AG09309 (cell line): ENCODE measurements at regions not wholly inside any gene's neighbourhood (a gene's known extent, or its start where the extent isn't known, plus 50 kb on each side); places are given as distances from the start of the nearest gene placed in this dataset.

Experiments
- DNase-seq: peaks from one replicate; pipeline ENCODE4 v3.0.0-alpha.2; 2010; ENCODE audit warnings: low read depth
- H3K4me3 ChIP-seq: 2 replicates; pipeline ENCODE4 v1.5.1; 2011; ENCODE audit warnings: mild to moderate bottlenecking, low read depth, low read length, moderate library complexity; ENCODE audit not compliant: control insufficient read depth
- CTCF ChIP-seq: IDR thresholded peaks from 2 replicates; pipeline ENCODE4 v1.5.1; 2011; ENCODE audit warnings: mild to moderate bottlenecking, low read depth, low read length, inconsistent platforms; ENCODE audit not compliant: insufficient read depth, control insufficient read depth; ENCODE audit errors: missing control alignments

DNA sequence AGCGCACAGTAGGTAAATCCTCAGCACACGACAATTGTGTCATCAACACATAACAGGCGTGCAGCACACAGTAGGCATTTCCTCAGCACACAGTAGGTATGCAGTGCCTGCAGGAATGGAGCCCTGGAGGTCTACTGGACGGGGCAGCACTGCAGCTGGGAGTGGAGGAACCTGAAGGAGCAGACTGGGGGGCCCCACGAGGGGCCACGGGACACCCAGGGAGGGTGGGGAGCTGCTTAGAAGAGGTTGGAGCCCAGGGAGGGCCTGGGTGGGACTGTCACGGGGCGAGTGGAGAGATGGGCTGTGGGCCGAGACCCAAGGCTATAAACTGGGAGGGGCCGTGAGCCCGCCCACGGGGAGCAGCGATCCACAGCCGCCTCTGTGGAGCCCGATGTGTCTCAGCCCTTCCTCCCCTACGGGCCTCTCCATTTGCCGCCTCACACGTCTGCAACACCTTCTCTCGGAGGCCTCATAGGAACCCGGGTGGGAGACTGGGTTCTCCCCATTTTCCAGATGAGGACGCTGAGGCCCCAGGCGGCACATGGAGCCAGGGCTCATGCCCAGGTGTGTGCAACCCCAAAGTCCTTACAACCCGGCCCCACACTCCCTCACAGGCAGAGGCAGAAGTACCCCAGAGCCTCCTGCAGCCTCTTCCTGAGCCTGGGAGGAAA, 101.5 kb downstream of the MICALL2 start:
- TF ChIP-seq CTCF = no peak
- DNase-seq = no peak

DNA sequence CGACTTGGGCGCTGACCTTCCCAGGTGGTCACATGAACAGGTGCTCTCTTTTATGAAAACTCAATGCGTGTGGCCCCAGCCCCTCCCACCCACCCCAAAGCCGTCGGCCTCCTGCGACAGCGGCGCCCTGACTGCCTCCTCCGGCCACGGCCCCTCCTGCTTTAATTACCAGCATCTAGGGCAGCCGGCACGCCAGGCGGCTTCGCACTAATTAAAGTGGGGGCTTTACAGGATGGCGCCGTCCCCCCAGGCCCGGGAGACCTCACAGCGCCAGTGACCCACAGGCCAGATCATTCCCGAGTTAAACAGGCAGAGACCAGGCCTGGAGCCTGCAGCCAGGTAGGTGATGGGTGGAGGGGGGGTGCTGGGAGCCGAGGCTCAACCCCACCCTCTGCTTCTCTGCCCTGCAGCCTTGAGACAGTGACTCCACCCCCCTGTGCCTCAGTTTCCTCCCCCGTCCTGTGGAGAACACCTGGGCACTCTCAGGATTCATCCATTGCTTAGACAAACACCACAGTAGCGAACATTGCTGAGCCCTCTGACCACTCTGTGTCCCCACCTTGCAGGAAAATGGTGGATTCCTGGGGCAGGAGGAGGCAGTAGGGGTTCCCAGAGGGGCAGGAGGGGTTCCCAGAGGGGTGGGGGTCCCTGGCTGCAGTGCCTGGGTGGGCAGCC, 100.8 kb downstream of the MICALL2 start:
- no peak for TF ChIP-seq CTCF
- H3K4me3 ChIP-seq = no peak overlapping the region
- no peak for DNase-seq

More for the DNA sequence above, 101.5 kb downstream of the MICALL2 start:
- no peak overlapping the region for H3K4me3 ChIP-seq

GRCh38 chr7:1359051-1359400, 100.2 kb downstream of the MICALL2 start:
- H3K4me3 ChIP-seq = no peak overlapping the region
- DNase-seq = no peak
- TF ChIP-seq CTCF = no peak

DNA sequence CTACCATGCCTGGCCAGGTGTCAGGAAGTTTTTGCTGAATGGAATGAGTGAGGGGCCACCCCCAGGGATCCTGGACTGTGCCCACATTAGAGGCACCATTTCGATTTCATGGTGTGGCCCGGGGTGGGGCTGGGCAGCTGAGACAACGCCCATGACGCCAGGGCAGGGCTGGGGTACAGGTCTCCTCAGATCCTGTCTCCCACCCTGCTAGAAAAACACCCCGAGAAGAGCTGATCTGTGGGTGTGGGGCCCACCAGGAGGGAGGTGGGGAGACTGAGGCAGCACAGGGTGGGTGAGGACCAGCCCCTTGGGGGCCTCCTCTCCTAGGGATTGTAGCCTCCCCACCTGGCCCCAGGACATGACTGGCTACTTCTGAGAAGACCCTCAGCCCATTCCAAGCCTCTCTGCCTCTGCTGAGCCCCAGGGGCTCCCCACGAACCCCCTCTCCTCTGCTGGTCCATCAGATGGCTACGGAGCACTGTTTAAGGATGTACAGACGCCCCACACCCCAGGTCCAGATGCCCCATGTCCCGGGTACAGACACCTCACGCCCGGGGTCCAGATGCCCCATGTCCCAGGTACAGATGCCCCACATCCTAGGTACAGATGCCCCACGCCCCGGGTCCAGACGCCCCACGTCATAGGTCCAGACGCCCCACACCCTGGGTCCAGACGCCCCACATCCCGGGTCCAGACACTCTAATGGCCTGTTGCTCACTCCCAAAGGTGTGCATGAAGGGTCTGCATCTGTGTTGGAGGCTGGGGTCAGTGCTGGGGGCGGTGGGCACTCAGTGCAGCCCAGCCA, 99.4 kb downstream of the MICALL2 start:
- no peak for TF ChIP-seq CTCF
- H3K4me3 ChIP-seq = no peak overlapping the region
- DNase-seq = no peak

DNA sequence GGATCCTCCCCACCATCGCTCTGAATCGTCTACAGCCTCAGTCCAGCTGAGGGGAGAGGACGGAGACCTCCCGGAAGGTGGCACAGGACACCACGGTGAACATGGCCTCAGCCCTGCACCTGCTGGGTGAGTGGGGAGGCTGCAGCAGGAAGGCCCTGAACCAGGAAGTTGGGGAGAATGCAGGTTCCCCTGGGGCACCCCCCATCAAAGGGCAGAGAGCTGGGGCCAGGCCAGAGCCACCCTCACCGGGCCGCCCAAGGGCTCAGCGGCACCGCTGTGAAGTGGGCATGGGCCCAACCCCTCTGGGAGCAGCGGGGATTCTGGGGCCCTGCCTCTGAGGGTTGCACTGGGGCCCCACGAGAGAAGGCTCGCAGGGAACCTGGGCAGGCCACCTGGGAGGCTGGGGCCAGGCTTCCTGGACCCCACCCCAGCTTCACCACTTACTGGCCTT, 98.7 kb downstream of the MICALL2 start:
- TF ChIP-seq CTCF = no peak
- H3K4me3 ChIP-seq = no peak overlapping the region
- DNase-seq = no peak

DNA sequence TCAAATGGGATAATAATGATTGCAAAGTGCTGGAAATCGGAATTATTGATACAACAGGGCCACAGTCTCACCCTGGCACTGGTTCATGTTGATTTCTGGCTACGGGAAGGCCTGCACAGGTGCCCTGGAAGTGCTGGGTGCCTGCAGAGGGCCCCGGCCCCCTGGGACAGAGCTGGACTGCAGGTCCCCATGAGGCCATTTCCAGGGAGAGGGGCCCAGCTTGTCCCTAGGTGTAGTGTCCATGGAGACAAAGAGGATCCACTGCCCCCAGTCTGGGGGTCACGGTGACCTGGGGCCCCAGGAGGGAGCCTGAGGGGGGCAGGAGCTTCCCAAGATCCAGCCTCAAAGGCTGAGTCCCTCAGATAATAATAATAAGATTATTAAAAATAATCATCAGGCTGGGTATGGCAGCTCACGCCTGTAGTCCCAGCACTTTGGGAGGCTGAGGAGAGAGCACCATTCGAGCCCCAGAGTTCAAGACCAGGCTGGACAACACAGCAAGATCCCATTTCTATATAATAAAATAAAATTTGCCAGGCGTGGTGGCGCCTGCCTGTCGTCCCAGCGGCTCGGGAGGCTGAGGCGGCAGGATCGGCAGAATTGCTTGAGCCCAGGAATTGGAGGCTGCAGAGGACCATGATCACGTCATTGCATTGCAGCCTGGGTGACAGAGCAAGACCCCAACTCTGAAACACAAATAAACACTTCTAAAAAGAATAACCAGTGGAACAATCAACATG, 98.1 kb downstream of the MICALL2 start:
- no peak for DNase-seq
- TF ChIP-seq CTCF = no peak
- no peak overlapping the region for H3K4me3 ChIP-seq
